Peyer's patch (tissue), 4 donors: ENCODE measurements at regions not wholly inside any gene's neighbourhood (a gene's known extent, or its start where the extent isn't known, plus 50 kb on each side); places are given as distances from the start of the nearest gene placed in this dataset.
A peak's percentile ranks its signal among the peaks of the same experiment; 100 is the strongest.

Experiments
- DNase-seq, 3 donors: peaks; one replicate each; pipeline ENCODE4 v3.0.0-alpha.2; 2017 to 2019
- H3K27ac ChIP-seq, 4 donors: fragments of 200-600 bp; sonication (generic); one replicate each; pipeline ENCODE4 v1.5.1; 2016 to 2019
- H3K27me3 ChIP-seq, 2 donors: fragments of 200-600 bp; sonication (generic); one replicate each; pipeline ENCODE4 v1.5.1; 2019
- H3K36me3 ChIP-seq, 3 donors: fragments of 200-600 bp; sonication (generic); one replicate each; pipeline ENCODE4 v1.5.1; 2016 to 2019
- H3K4me1 ChIP-seq, 4 donors: fragments of 200-600 bp; sonication (generic); one replicate each; pipeline ENCODE4 v1.5.1; 2016 to 2019
- H3K4me3 ChIP-seq, 4 donors: fragments of 200-600 bp; sonication (generic); 1 replicate in 3 of 4; 2 replicates in 1 of 4; pipeline ENCODE4 v1.5.1; 2016 to 2019; ENCODE audit warnings: mild to moderate bottlenecking in 1 of 4
- H3K9me3 ChIP-seq, 4 donors: fragments of 200-600 bp; sonication (generic); one replicate each; pipeline ENCODE4 v1.5.1; 2016 to 2019; ENCODE audit warnings: mild to moderate bottlenecking in 1 of 4
- CTCF ChIP-seq, 6 experiments: fragments of 450-650 bp in 4 of 6; fragments of 200-600 bp in 2 of 6; sonication (generic) in 1 of 6; IDR thresholded peaks; one replicate each; pipeline ENCODE4 v1.5.1; 2017 to 2019; ENCODE audit warnings: antibody characterized with exemption in 6 of 6, mild to moderate bottlenecking in 3 of 6, moderate library complexity in 1 of 6
- POLR2A ChIP-seq, 2 donors: fragments of 450-650 bp; IDR thresholded peaks; one replicate each; pipeline ENCODE4 v1.5.1; 2017; ENCODE audit warnings: antibody characterized with exemption in 2 of 2, mild to moderate bottlenecking in 2 of 2, moderate library complexity in 2 of 2

- H3K27me3 ChIP-seq: no peaks in the 10 kb centered on the region
- peak in 1 of 3 donors; percentile 34 for DNase-seq
- TF ChIP-seq CTCF (IDR thresholded peaks at IDR 0.05) (no peak), POLR2A (IDR thresholded peaks at IDR 0.05) (no peak)
- H3K36me3 ChIP-seq: no peaks in the 10 kb centered on the region
- H3K4me1 ChIP-seq: no peaks in the 10 kb centered on the region
- no peak overlapping the region for H3K4me3 ChIP-seq
- no peaks in the 10 kb centered on the region for H3K9me3 ChIP-seq
- H3K27ac ChIP-seq: no peak overlapping the region
Measured at GRCh38 chr5:110031402-110032140, 341.8 kb downstream of the MAN2A1 start.

- Histone ChIP-seq H3K9me3 (no peaks in the 10 kb centered on the region), H3K27me3 (no peaks in the 10 kb centered on the region), H3K27ac (no peak overlapping the region), H3K4me3 (no peak overlapping the region), H3K36me3 (no peaks in the 10 kb centered on the region), H3K4me1 (no peaks in the 10 kb centered on the region)
- DNase-seq: no peak
- no peak for TF ChIP-seq POLR2A (IDR thresholded peaks at IDR 0.05)
- no peak for TF ChIP-seq CTCF (IDR thresholded peaks at IDR 0.05)
Measured at GRCh38 chr5:110032376-110032775, 342.6 kb downstream of the MAN2A1 start.

- no peak for DNase-seq
- H3K9me3 ChIP-seq: no peaks in the 10 kb centered on the region
- H3K27ac ChIP-seq: no peak overlapping the region
- no peaks in the 10 kb centered on the region for H3K27me3 ChIP-seq
- H3K4me3 ChIP-seq: no peak overlapping the region
- H3K36me3 ChIP-seq: no peaks in the 10 kb centered on the region
- TF ChIP-seq CTCF (IDR thresholded peaks at IDR 0.05) (no peak), POLR2A (IDR thresholded peaks at IDR 0.05) (no peak)
- H3K4me1 ChIP-seq: no peaks in the 10 kb centered on the region
Measured at GRCh38 chr5:110034056-110034600, 344.4 kb downstream of the MAN2A1 start.

- TF ChIP-seq POLR2A (IDR thresholded peaks at IDR 0.05): no peak
- no peak for TF ChIP-seq CTCF (IDR thresholded peaks at IDR 0.05)
- no peak overlapping the region for H3K4me3 ChIP-seq
- H3K36me3 ChIP-seq: no peaks in the 10 kb centered on the region
- no peaks in the 10 kb centered on the region for H3K27me3 ChIP-seq
- DNase-seq: no peak
- H3K9me3 ChIP-seq: no peaks in the 10 kb centered on the region
- no peak overlapping the region for H3K27ac ChIP-seq
- no peaks in the 10 kb centered on the region for H3K4me1 ChIP-seq
Measured at GRCh38 chr5:110038297-110038997, 348.7 kb downstream of the MAN2A1 start.

GRCh38 chr5:110040178-110040577, 350.5 kb downstream of the MAN2A1 start:
- Histone ChIP-seq H3K4me3 (no peak overlapping the region), H3K36me3 (no peaks in the 10 kb centered on the region), H3K27ac (no peak overlapping the region), H3K27me3 (no peaks in the 10 kb centered on the region), H3K4me1 (no peaks in the 10 kb centered on the region), H3K9me3 (no peaks in the 10 kb centered on the region)
- no peak for DNase-seq
- TF ChIP-seq POLR2A (IDR thresholded peaks at IDR 0.05) (no peak), CTCF (IDR thresholded peaks at IDR 0.05) (peak in 3 of 6 experiments; percentile 26 to 35 (median 33))
